ENCODE measurements at regions not wholly inside any gene's neighbourhood (a gene's known extent, or its start where the extent isn't known, plus 50 kb on each side); places are given as distances from the start of the nearest gene placed in this dataset.
"Not testable (repeated sequence)": the region's sequence is repeated elsewhere in the genome, so short reads cannot be mapped to it uniquely, and the experiment has no call there.

GRCh38 chr7:159335181-159335926 is 190.7 kb upstream of the VIPR2 start:
- not testable (repeated sequence) for H3K9me3 Mint-ChIP-seq, H3K4me3 Mint-ChIP-seq, DNase-seq, H3K36me3 Mint-ChIP-seq, H3K27me3 Mint-ChIP-seq, H3K4me1 Mint-ChIP-seq, H3K27ac Mint-ChIP-seq

- H3K4me3 Mint-ChIP-seq, DNase-seq, H3K27ac Mint-ChIP-seq, H3K36me3 Mint-ChIP-seq, H3K27me3 Mint-ChIP-seq, H3K4me1 Mint-ChIP-seq, H3K9me3 Mint-ChIP-seq: not testable (repeated sequence)
Measured at GRCh38 chr7:159332854-159333479, 188.3 kb upstream of the VIPR2 start.

GRCh38 chr7:159331462-159331861 is 186.8 kb upstream of the VIPR2 start:
- no peak for DNase-seq
- Mint-ChIP-seq H3K27ac (no peak overlapping the region), H3K4me3 (no peak overlapping the region), H3K27me3 (no peaks in the 10 kb centered on the region), H3K4me1 (no peaks in the 10 kb centered on the region), H3K9me3 (peaks cover 19% of the 10 kb centered on the region), H3K36me3 (peaks cover 3% of the 10 kb centered on the region)

GRCh38 chr7:159329818-159330378 is 185.2 kb upstream of the VIPR2 start:
- Mint-ChIP-seq H3K4me3 (no peak overlapping the region), H3K36me3 (peaks cover 6% of the 10 kb centered on the region), H3K27ac (no peak overlapping the region), H3K27me3 (no peaks in the 10 kb centered on the region), H3K4me1 (no peaks in the 10 kb centered on the region), H3K9me3 (peaks cover 22% of the 10 kb centered on the region)
- DNase-seq: no peak

GRCh38 chr7:159328096-159328495 is 183.4 kb upstream of the VIPR2 start:
- Mint-ChIP-seq H3K4me3 (no peak overlapping the region), H3K27me3 (no peaks in the 10 kb centered on the region), H3K27ac (no peak overlapping the region), H3K36me3 (peaks cover 6% of the 10 kb centered on the region), H3K9me3 (peaks cover 20% of the 10 kb centered on the region), H3K4me1 (no peaks in the 10 kb centered on the region)
- DNase-seq: no peak

GRCh38 chr7:159323359-159323758 is 178.7 kb upstream of the VIPR2 start:
- H3K27me3 Mint-ChIP-seq: no peaks in the 10 kb centered on the region
- no peak overlapping the region for H3K4me3 Mint-ChIP-seq
- peaks cover 6% of the 10 kb centered on the region for H3K36me3 Mint-ChIP-seq
- DNase-seq: no peak
- H3K9me3 Mint-ChIP-seq: peaks cover 17% of the 10 kb centered on the region
- no peaks in the 10 kb centered on the region for H3K4me1 Mint-ChIP-seq
- no peak overlapping the region for H3K27ac Mint-ChIP-seq

- no peak for DNase-seq
- Mint-ChIP-seq H3K36me3 (peaks cover 3% of the 10 kb centered on the region), H3K27me3 (no peaks in the 10 kb centered on the region), H3K9me3 (peaks cover 8% of the 10 kb centered on the region), H3K4me3 (no peak overlapping the region), H3K27ac (no peak overlapping the region), H3K4me1 (no peaks in the 10 kb centered on the region)
Measured at GRCh38 chr7:159321278-159321677, 176.6 kb upstream of the VIPR2 start.

- Mint-ChIP-seq H3K4me1 (no peaks in the 10 kb centered on the region), H3K27ac (no peak overlapping the region), H3K9me3 (peaks cover 6% of the 10 kb centered on the region)
Measured at GRCh38 chr7:159318682-159319351, 174.2 kb upstream of the VIPR2 start.

GRCh38 chr7:159317294-159317693 is 172.6 kb upstream of the VIPR2 start:
- Mint-ChIP-seq H3K9me3 (peaks cover 6% of the 10 kb centered on the region), H3K36me3 (no peaks in the 10 kb centered on the region), H3K4me1 (no peaks in the 10 kb centered on the region), H3K27ac (no peak overlapping the region), H3K4me3 (no peak overlapping the region), H3K27me3 (peaks cover 7% of the 10 kb centered on the region)
- DNase-seq: no peak

More at GRCh38 chr7:159318682-159319351, 174.2 kb upstream of the VIPR2 start:
- Mint-ChIP-seq H3K36me3 (no peaks in the 10 kb centered on the region), H3K4me3 (no peak overlapping the region), H3K27me3 (peaks cover 7% of the 10 kb centered on the region)
- DNase-seq: no peak

- Mint-ChIP-seq H3K4me1 (no peaks in the 10 kb centered on the region), H3K36me3 (no peaks in the 10 kb centered on the region)
Measured at GRCh38 chr7:159311172-159311494, 166.5 kb upstream of the VIPR2 start.

GRCh38 chr7:159310457-159311171 is 165.9 kb upstream of the VIPR2 start:
- H3K27ac Mint-ChIP-seq: no peak overlapping the region
- no peak overlapping the region for H3K4me3 Mint-ChIP-seq
- no peaks in the 10 kb centered on the region for H3K36me3 Mint-ChIP-seq
- H3K27me3 Mint-ChIP-seq: peaks cover 31% of the 10 kb centered on the region
- H3K4me1 Mint-ChIP-seq: no peaks in the 10 kb centered on the region
- H3K9me3 Mint-ChIP-seq: peaks cover 1% of the 10 kb centered on the region
- DNase-seq: no peak

More at GRCh38 chr7:159311172-159311494, 166.5 kb upstream of the VIPR2 start:
- no peak for DNase-seq
- no peak overlapping the region for H3K27ac Mint-ChIP-seq
- peaks cover 1% of the 10 kb centered on the region for H3K9me3 Mint-ChIP-seq
- H3K4me3 Mint-ChIP-seq: no peak overlapping the region
- peaks cover 31% of the 10 kb centered on the region for H3K27me3 Mint-ChIP-seq

GRCh38 chr7:159309214-159309613 is 164.5 kb upstream of the VIPR2 start:
- not testable (repeated sequence) for H3K9me3 Mint-ChIP-seq, H3K27ac Mint-ChIP-seq

GRCh38 chr7:159306012-159306411 is 161.3 kb upstream of the VIPR2 start:
- Mint-ChIP-seq H3K4me3 (no peak overlapping the region), H3K27me3 (peaks cover 21% of the 10 kb centered on the region), H3K9me3 (peaks cover 6% of the 10 kb centered on the region), H3K36me3 (no peaks in the 10 kb centered on the region), H3K4me1 (no peaks in the 10 kb centered on the region), H3K27ac (no peak overlapping the region)
- DNase-seq: no peak

More at GRCh38 chr7:159309214-159309613, 164.5 kb upstream of the VIPR2 start:
- H3K4me1 Mint-ChIP-seq, H3K4me3 Mint-ChIP-seq, DNase-seq, H3K36me3 Mint-ChIP-seq: not testable (repeated sequence)
- peaks cover 24% of the 10 kb centered on the region for H3K27me3 Mint-ChIP-seq

GRCh38 chr7:159305185-159305584 is 160.5 kb upstream of the VIPR2 start:
- not testable (repeated sequence) for DNase-seq, H3K4me3 Mint-ChIP-seq, H3K9me3 Mint-ChIP-seq, H3K36me3 Mint-ChIP-seq, H3K4me1 Mint-ChIP-seq, H3K27ac Mint-ChIP-seq
- H3K27me3 Mint-ChIP-seq: peaks cover 15% of the 10 kb centered on the region

- H3K27ac Mint-ChIP-seq, H3K4me1 Mint-ChIP-seq, H3K27me3 Mint-ChIP-seq, H3K4me3 Mint-ChIP-seq, H3K36me3 Mint-ChIP-seq, DNase-seq, H3K9me3 Mint-ChIP-seq: not testable (repeated sequence)
Measured at GRCh38 chr7:159303510-159303909, 158.8 kb upstream of the VIPR2 start.

All from activated naive CD8-positive, alpha-beta T cell treated with anti-CD3 and anti-CD28 coated beads for 36 hours (primary cell).